Inflammatory macrophage treated with lipopolysaccharide for 1 hour (primary cell): ENCODE measurements at regions not wholly inside any gene's neighbourhood (a gene's known extent, or its start where the extent isn't known, plus 50 kb on each side); places are given as distances from the start of the nearest gene placed in this dataset.

Source experiments
- DNase-seq, 2 donors: peaks; one replicate each; pipeline ENCODE4 v3.0.0-alpha.2; 2020 to 2022

DNA sequence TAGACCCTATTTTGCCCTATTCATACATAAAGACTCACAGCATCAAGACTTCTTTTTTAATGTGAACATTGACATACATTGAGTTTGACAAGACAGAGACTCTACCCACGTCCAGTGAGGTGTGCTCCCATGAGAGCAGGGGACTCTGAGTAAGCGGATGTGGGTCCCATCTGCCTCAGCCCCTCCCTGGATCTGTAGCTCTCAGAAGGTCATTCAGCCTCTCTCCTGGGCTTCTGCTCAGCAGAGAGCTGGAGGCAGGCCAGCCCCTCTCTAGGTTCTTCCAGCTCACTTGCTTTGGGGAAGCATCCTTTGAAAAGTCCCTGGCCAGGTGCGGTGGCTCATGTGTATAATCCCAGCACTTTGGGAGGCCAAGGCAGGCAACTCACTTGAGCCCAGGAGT is 146.9 kb upstream of the ZMIZ1 start:
- DNase-seq: no peak

GRCh38 chr10:78923647-78924318 is 145.0 kb upstream of the ZMIZ1 start:
- DNase-seq: no peak

GRCh38 chr10:78924319-78925003 is 144.3 kb upstream of the ZMIZ1 start:
- no peak for DNase-seq

GRCh38 chr10:78925275-78925674 is 143.5 kb upstream of the ZMIZ1 start:
- DNase-seq: no peak

DNA sequence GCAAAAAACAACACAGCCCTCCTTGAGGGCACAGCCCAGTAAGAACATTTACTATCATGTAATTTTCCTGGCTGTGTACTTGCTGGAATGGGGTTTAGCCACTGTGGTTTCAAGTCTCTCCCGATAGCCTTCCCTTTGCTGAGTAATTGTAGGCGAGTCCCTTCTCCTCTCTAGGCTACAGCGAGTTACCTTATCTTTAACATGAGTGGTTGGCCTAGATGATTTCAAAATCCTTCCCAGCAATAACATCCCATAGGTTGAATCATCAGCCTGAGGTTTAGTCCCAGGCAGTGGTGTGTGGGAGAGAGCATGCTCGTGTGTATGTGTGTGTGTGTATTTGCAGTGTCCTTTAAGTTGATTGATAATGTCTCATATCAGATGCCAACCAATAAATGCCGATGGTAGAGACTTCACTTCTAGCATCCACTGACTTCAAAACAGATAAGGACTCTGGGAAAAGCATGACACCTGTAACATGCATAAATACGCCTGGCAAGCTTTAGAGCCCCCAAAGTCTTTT is 142.9 kb upstream of the ZMIZ1 start:
- DNase-seq: peak; percentile 45 to 91

- DNase-seq: no peak
Observed at GRCh38 chr10:78927257-78927995, 141.3 kb upstream of the ZMIZ1 start.

DNA sequence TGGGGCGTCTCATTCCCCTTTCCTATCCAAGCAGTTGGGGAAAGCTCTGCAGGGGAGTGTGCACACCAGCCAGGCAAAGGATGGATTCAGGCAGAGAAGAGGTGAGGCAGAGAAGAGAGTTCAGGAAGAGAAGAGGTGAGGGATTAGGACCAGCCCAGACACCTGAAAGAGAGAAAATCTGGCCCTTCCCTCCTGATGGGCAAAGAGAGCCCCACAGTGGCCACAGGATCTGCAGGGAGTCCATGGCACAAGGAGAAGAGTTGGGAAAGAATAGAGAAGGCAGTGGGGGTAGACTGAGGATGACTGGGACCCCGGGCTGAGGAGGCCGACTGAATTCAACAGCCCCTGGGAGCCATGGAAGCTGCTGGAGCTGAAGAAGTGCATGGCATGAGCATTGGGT is 140.4 kb upstream of the ZMIZ1 start:
- no peak for DNase-seq

- DNase-seq: peak in 1 of 2 donors; percentile 41
Observed at GRCh38 chr10:78929541-78929940, 139.2 kb upstream of the ZMIZ1 start.

DNA sequence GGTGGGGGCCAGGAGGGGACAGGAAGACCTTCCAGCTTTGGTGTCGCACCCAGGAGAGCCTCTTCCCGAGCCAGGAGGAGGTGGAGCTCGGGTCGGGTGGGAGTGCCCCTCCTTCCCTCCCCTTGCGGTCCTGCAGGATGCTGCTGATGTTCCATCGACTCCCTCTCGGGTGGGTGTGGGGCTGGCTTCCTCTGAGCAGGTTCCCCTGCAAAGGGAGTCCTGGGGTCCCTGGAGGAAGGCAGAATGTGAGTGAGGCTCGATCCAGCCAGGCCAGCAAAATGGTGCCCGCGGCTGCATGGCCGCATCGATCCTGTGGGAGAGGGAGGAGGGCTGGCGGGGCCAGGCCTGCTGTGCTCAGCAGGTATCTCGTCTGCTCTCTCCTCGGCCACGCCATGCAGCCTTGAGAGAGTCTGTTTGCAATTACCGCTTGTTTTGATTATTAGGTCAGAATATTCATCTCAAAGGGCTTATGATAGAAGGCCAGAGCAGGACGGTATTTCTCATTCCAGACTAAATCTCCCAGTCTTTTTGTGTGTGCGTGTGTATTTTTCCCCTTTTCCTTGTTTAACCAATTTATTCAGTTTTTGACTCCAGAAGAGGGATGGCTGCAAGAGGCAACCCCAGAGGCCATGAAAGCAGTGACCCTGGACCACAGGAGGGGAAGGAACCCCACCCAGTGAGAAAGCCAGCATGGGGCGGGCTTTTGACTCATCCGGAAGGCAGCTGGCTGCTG is 137.3 kb upstream of the ZMIZ1 start:
- DNase-seq: no peak

DNA sequence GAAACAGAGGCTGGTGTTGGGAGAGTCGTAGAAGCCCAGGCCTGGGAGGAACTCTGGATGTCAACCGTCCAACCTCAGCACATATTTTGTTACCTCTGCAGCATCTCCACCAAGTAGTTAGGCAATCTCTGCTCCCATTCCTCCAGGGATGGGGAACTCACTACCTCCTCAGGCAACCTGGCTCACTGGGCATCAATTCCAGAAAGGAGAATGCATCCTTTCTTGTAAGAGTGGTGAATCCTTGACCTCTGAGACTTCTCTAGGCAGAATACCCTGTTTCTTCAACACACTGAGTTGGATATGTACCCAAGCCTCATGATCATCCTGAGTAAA is 136.7 kb upstream of the ZMIZ1 start:
- DNase-seq: no peak

DNA sequence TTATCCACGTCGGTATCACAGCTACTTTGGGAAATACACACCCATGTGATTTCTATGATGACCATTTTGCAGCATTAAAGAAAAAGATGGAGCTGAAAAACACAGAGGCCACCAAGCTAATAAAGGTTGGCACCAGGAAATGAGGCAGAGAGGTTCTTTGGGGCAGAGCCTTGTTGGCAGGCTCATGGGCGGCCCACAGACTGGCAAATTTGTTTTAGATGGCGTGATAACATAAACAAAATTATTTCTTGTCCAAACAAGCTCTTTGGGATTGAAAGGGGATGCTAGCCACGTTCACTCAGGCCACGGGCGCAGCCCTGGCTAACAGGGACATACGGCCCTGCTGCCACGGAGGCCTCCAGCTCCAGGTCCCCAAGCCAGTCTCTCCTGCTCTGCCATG is 135.9 kb upstream of the ZMIZ1 start:
- DNase-seq: no peak

- no peak for DNase-seq
Observed at GRCh38 chr10:78933828-78934531, 134.8 kb upstream of the ZMIZ1 start.

GRCh38 chr10:78934532-78934898 is 134.3 kb upstream of the ZMIZ1 start:
- peak in 1 of 2 donors; percentile 12 for DNase-seq

DNA sequence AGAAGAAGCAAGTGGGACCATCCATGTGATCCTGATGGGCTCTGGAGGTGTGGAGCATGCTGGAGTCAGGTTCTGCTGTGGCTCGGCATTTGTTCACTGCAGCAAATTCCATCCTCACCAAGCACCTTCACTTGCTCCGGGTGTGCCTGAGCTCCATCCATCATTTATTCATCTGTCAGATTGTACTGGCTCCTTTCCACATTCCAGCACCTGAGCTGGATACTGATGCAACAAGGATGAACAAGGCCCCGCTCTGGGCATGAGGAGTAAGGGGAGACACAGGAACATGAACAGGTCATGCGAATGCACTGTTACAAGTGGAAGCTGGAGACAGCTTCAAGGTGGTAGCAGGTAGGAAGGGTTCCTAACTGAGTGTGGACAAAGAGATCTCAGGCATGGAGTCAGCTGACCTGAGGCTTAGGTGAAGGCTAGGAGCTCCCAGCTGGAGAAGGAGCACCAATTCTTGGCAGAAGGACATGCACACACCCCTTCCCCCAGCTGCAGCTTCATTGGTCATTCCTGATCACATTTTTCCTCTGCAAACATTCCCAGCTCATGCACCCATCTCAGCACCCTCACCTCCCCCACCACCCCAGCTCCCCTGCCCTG is 133.7 kb upstream of the ZMIZ1 start:
- DNase-seq: no peak

- no peak for DNase-seq
Observed at GRCh38 chr10:78935697-78936407, 132.9 kb upstream of the ZMIZ1 start.

DNA sequence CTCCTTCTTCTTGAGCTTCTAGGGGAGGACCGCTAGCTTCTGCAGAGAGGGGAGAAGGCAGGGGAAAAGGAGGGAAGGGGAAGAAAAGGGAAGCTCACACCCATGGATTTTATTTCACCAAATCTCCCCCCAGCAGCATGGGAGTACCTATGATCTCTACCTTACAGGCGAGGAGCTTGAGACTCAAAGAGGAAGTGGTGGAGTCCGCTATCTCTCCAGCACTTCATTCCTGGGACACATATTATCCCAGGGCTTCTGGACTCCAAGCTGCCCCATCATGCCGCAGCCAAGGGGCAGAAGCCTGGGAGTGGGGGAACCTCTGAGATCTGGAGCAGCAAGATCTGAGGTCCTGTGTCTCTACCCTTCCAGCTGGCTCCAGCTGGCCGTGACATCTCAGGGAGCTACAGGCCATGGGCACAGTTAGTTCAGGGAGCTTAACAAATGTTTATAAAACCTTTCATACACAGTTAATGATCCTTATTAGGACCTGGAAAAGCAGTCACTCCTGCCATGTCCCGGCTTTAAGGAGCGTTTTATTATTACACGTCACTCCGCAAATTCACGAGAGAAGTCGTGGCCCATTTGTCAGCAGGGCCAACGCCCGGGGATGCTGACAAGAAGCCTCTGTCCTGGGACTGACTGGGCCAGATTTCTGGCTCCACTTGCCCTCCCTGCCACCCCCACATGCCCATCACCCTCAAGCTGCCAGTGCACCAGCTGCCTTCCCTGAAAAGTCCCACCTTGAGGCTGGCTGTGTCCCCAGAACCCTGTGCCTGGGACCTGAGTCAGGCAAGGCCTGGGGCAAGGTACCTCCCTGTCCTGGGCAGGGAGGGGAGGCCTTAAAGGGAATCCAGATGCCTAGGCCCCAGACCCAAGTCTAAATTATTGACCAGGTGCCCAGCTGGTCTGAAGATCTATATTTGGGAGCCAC is 132.1 kb upstream of the ZMIZ1 start:
- DNase-seq: no peak

GRCh38 chr10:78937393-78937792 is 131.4 kb upstream of the ZMIZ1 start:
- DNase-seq: peak in 1 of 2 donors; percentile 28

DNA sequence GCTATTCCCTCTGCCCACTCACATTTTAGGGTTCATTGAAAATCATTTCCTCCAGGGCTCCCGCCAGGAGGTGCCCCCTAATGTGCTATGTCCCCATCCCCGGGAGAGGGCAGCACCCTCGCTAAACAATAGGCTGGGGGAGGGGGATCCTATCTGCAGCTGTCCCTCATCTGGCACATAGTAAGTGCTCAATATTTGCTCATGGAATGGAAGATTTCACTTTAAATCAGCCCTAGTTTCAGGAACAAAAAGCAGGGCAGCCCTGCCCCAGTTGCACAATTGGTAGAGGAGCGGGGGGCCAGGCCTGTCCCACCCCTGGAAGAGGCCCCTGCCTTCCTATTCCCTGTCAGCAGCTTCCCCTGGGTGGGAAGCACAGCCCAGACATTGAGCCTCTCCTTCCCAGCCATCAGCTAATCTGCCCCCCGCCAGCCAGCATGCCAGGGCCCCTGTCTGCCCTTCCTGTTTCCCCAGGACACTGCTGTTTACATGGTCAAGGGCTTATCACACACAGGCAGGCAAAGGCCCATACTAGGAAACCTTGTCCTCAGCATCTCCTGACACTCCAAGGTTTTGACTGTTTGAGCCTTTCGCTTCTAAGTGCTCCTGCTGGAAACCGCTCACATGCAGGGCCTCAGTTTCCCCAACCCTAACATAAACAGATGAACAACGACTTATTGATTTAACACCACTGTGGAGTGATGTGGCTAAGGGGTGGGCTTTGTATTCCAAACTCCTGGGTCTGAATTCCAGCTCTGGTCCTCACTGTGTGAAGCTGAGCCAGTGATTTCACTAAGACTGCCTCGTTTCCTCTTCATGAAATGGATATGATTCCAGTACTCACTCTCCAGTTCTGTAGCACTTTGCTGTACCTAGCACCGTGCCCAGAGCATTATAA is 130.7 kb upstream of the ZMIZ1 start:
- DNase-seq: no peak
